BE2C (cell line): ENCODE measurements at regions not wholly inside any gene's neighbourhood (a gene's known extent, or its start where the extent isn't known, plus 50 kb on each side); places are given as distances from the start of the nearest gene placed in this dataset.
"Not testable (repeated sequence)": the region's sequence is repeated elsewhere in the genome, so short reads cannot be mapped to it uniquely, and the experiment has no call there.

ENCODE experiments used
- DNase-seq: peaks from one replicate; pipeline ENCODE4 v3.0.0-alpha.2; 2020
- H3K27me3 ChIP-seq: fragments of 250-450 bp; sonication (Bioruptor Pico); 2 replicates; pipeline ENCODE4 v1.5.1; 2020; ENCODE audit warnings: mild to moderate bottlenecking
- H3K36me3 ChIP-seq: fragments of 250-450 bp; sonication (Bioruptor Pico); 2 replicates; pipeline ENCODE4 v1.5.1; 2020; ENCODE audit warnings: mild to moderate bottlenecking
- H3K4me1 ChIP-seq: fragments of 250-450 bp; sonication (Bioruptor Pico); 2 replicates; pipeline ENCODE4 v1.5.1; 2020
- H3K4me3 ChIP-seq: 2 replicates; pipeline ENCODE4 v1.5.1; 2011; ENCODE audit warnings: low read depth, low read length
- H3K9me3 ChIP-seq: fragments of 250-450 bp; sonication (Bioruptor Pico); 2 replicates; pipeline ENCODE4 v1.5.1; 2020
- CTCF ChIP-seq: IDR thresholded peaks from 2 replicates; pipeline ENCODE4 v1.5.1; 2012; ENCODE audit warnings: mild to moderate bottlenecking, low read depth, low read length

GRCh38 chr14:55780156-55780946, 200.3 kb downstream of the KTN1 start:
- no peak overlapping the region for H3K4me3 ChIP-seq
- H3K36me3 ChIP-seq, result no peaks in the 10 kb centered on the region
- DNase-seq, result no peak
- no peak for TF ChIP-seq CTCF
- H3K4me1 ChIP-seq, result no peaks in the 10 kb centered on the region
- H3K27me3 ChIP-seq, result no peaks in the 10 kb centered on the region
- H3K9me3 ChIP-seq, result no peaks in the 10 kb centered on the region

GRCh38 chr14:55781046-55781445, 201.0 kb downstream of the KTN1 start:
- Histone ChIP-seq H3K4me3 (no peak overlapping the region), H3K4me1 (no peaks in the 10 kb centered on the region), H3K36me3 (no peaks in the 10 kb centered on the region), H3K27me3 (no peaks in the 10 kb centered on the region), H3K9me3 (no peaks in the 10 kb centered on the region)
- no peak for DNase-seq
- TF ChIP-seq CTCF, result no peak

- DNase-seq, result no peak
- H3K27me3 ChIP-seq, result no peaks in the 10 kb centered on the region
These were observed 202.2 kb downstream of the KTN1 start for GRCh38 chr14:55782166-55782565.

GRCh38 chr14:55789406-55789805, 209.4 kb downstream of the KTN1 start:
- no peak overlapping the region for H3K4me3 ChIP-seq
- H3K27me3 ChIP-seq, result no peaks in the 10 kb centered on the region
- no peaks in the 10 kb centered on the region for H3K9me3 ChIP-seq
- no peak for TF ChIP-seq CTCF
- no peaks in the 10 kb centered on the region for H3K36me3 ChIP-seq
- no peak for DNase-seq
- H3K4me1 ChIP-seq, result no peaks in the 10 kb centered on the region

More at GRCh38 chr14:55782166-55782565, 202.2 kb downstream of the KTN1 start:
- no peak for TF ChIP-seq CTCF
- Histone ChIP-seq H3K4me1 (no peaks in the 10 kb centered on the region), H3K36me3 (no peaks in the 10 kb centered on the region), H3K9me3 (no peaks in the 10 kb centered on the region), H3K4me3 (no peak overlapping the region)

- Histone ChIP-seq H3K4me1 (no peaks in the 10 kb centered on the region), H3K27me3 (no peaks in the 10 kb centered on the region), H3K36me3 (no peaks in the 10 kb centered on the region), H3K9me3 (no peaks in the 10 kb centered on the region), H3K4me3 (no peak overlapping the region)
- no peak for DNase-seq
- no peak for TF ChIP-seq CTCF
These were observed 214.9 kb downstream of the KTN1 start for GRCh38 chr14:55794655-55795595.

GRCh38 chr14:55796513-55796912, 216.5 kb downstream of the KTN1 start:
- not testable (repeated sequence) for H3K27me3 ChIP-seq, DNase-seq, H3K4me1 ChIP-seq

More at GRCh38 chr14:55796513-55796912, 216.5 kb downstream of the KTN1 start:
- not testable (repeated sequence) for H3K9me3 ChIP-seq, H3K4me3 ChIP-seq, H3K36me3 ChIP-seq
